ENCODE measurements at regions not wholly inside any gene's neighbourhood (a gene's known extent, or its start where the extent isn't known, plus 50 kb on each side); places are given as distances from the start of the nearest gene placed in this dataset.

- TF ChIP-seq CTCF (IDR thresholded peaks at IDR 0.05) (no peak), POLR2A (IDR thresholded peaks at IDR 0.05) (no peak)
Observed at GRCh38 chr3:147187687-147188086, 218.7 kb downstream of the ZIC4 start.

All from thyroid gland (tissue), 4 donors.